ENCODE measurements at regions not wholly inside any gene's neighbourhood (a gene's known extent, or its start where the extent isn't known, plus 50 kb on each side); places are given as distances from the start of the nearest gene placed in this dataset.

- no peak for TF ChIP-seq POLR2A (IDR thresholded peaks at IDR 0.05; ENCODE audit: low read depth, low read length)
- TF ChIP-seq TAF1 (IDR thresholded peaks at IDR 0.05; ENCODE audit: borderline replicate concordance, low read depth, low read length): no peak
Observed at GRCh38 chr5:152124409-152125041, 199.9 kb upstream of the GLRA1 start.
